ENCODE measurements at regions not wholly inside any gene's neighbourhood (a gene's known extent, or its start where the extent isn't known, plus 50 kb on each side); places are given as distances from the start of the nearest gene placed in this dataset.
A peak's percentile ranks its signal among the peaks of the same experiment; 100 is the strongest.

GRCh38 chr4:184884883-184885282, 59.1 kb upstream of the ACSL1 start (continued):
- peak; percentile 83 for TF ChIP-seq FOXP4 (CRISPR knock-in tag; IDR thresholded peaks at IDR 0.05)
- no peak for TF ChIP-seq MTA1 (CRISPR knock-in tag; IDR thresholded peaks at IDR 0.05; ENCODE audit: borderline replicate concordance)
- peak; percentile 66 for TF ChIP-seq ZNF644 (CRISPR knock-in tag; IDR thresholded peaks at IDR 0.05; ENCODE audit: low read depth)
- no peak for TF ChIP-seq IRF9 (CRISPR knock-in tag; IDR thresholded peaks at IDR 0.05; ENCODE audit: borderline replicate concordance)
- no peak for TF ChIP-seq RFXAP (CRISPR knock-in tag; IDR thresholded peaks at IDR 0.05; ENCODE audit: borderline replicate concordance)
- TF ChIP-seq MLX (CRISPR knock-in tag; IDR thresholded peaks at IDR 0.05), result no peak
- TF ChIP-seq ZNF770 (CRISPR knock-in tag; IDR thresholded peaks at IDR 0.05), result no peak
- no peak for TF ChIP-seq ZNF510 (CRISPR knock-in tag; IDR thresholded peaks at IDR 0.05; ENCODE audit: low read depth)
- TF ChIP-seq ZBTB20 (CRISPR knock-in tag; IDR thresholded peaks at IDR 0.05; ENCODE audit: borderline replicate concordance, low read depth), result no peak
- no peak for TF ChIP-seq ZMAT3 (CRISPR knock-in tag; conservative IDR thresholded peaks at IDR 0.05)
- TF ChIP-seq ZNF205 (CRISPR knock-in tag; IDR thresholded peaks at IDR 0.05), result no peak
- TF ChIP-seq SP2 (CRISPR knock-in tag; IDR thresholded peaks at IDR 0.05), result no peak
- TF ChIP-seq NPAS2 (CRISPR knock-in tag; IDR thresholded peaks at IDR 0.05; ENCODE audit: borderline replicate concordance), result no peak
- peak in 1 of 2 experiments; percentile 77; a peak in 1 of 4 replicates for TF ChIP-seq KLF16 (CRISPR knock-in tag; IDR thresholded peaks at IDR 0.05)
- TF ChIP-seq RARG (CRISPR knock-in tag; IDR thresholded peaks at IDR 0.05; ENCODE audit: low read depth), result no peak
- TF ChIP-seq ZNF589 (CRISPR knock-in tag; conservative IDR thresholded peaks at IDR 0.05), result no peak
- TF ChIP-seq GABPB1 (CRISPR knock-in tag; IDR thresholded peaks at IDR 0.05), result no peak
- TF ChIP-seq RFX1 (IDR thresholded peaks at IDR 0.05), result no peak
- no peak for TF ChIP-seq XRCC5 (optimal IDR thresholded peaks at IDR 0.05; ENCODE audit: low read length)
- TF ChIP-seq ATF3 (CRISPR knock-in tag; IDR thresholded peaks at IDR 0.05), result no peak
- TF ChIP-seq AKAP8 (CRISPR knock-in tag; IDR thresholded peaks at IDR 0.05), result no peak
- no peak for TF ChIP-seq NFIB (CRISPR knock-in tag; IDR thresholded peaks at IDR 0.05; ENCODE audit: borderline replicate concordance)
- TF ChIP-seq SMAD9 (CRISPR knock-in tag; IDR thresholded peaks at IDR 0.05), result no peak
- TF ChIP-seq CEBPG (CRISPR knock-in tag; IDR thresholded peaks at IDR 0.05), result peak; percentile 47; the same call in 1 of the 2 replicates
- no peak for TF ChIP-seq ZNF367 (CRISPR knock-in tag; IDR thresholded peaks at IDR 0.05; ENCODE audit: borderline replicate concordance)
- TF ChIP-seq TFDP1 (CRISPR knock-in tag; IDR thresholded peaks at IDR 0.05; ENCODE audit: borderline replicate concordance), result no peak

Data from HepG2 (cell line).